Body of pancreas (tissue), 4 donors: ENCODE measurements at regions not wholly inside any gene's neighbourhood (a gene's known extent, or its start where the extent isn't known, plus 50 kb on each side); places are given as distances from the start of the nearest gene placed in this dataset.

Experiments
- ATAC-seq: fragments of 150-250 bp; one replicate; pipeline ENCODE4 v1.9.1; 2016
- DNase-seq, 4 donors: peaks; one replicate each; pipeline ENCODE4 v3.0.0-alpha.2; 2019
- H3K27ac ChIP-seq, 4 donors: fragments of 200-600 bp; sonication (generic); 1 replicate in 3 of 4; 2 replicates in 1 of 4; pipeline versions ENCODE4 v1.5.1 to v1.6.1; 2016 to 2019; ENCODE audit warnings: mild to moderate bottlenecking in 1 of 4, mixed read lengths in 1 of 4, moderate library complexity in 1 of 4
- H3K27me3 ChIP-seq, 2 donors: fragments of 200-600 bp; sonication (generic); one replicate each; pipeline ENCODE4 v1.6.0; 2016; ENCODE audit warnings: mild to moderate bottlenecking in 1 of 2
- H3K36me3 ChIP-seq, 2 donors: fragments of 200-600 bp; sonication (generic); replicated peaks in 1 of 2; 2 replicates each; pipeline ENCODE4 v1.5.1; 2016; ENCODE audit warnings: low read depth in 2 of 2; ENCODE audit not compliant: insufficient read depth in 1 of 2
- H3K4me1 ChIP-seq: fragments of 200-600 bp; sonication (generic); one replicate; pipeline ENCODE4 v1.6.0; 2016
- H3K4me3 ChIP-seq, 2 donors: fragments of 200-600 bp; sonication (generic); 1 replicate in 1 of 2; 2 replicates in 1 of 2; pipeline ENCODE4 v1.5.1; 2016 to 2019
- H3K9me3 ChIP-seq, 3 donors: fragments of 200-600 bp; sonication (generic); 1 replicate in 2 of 3; 2 replicates in 1 of 3; pipeline ENCODE4 v1.5.1; 2016
- POLR2A ChIP-seq, 3 donors: fragments of 450-650 bp; IDR thresholded peaks; one replicate each; pipeline ENCODE4 v1.6.1; 2016; ENCODE audit warnings: antibody characterized with exemption in 3 of 3, mild to moderate bottlenecking in 2 of 3
- WGBS, 2 donors: methylation state at CpG; one replicate each; pipeline ENCODE4 v1.1.5; 2017; 5-methylcytosine and 5-hydroxymethylcytosine counted together
- intact Hi-C: fragments of 100-400 bp; cut with DNase I; formaldehyde crosslinking; loops from one replicate; pipeline ENCODE4 v1.15.1; 2023
- TF ChIP-seq, protein P1 (sequence below), 7 experiments: fragments of 450-650 bp in 4 of 7; fragments of 200-600 bp in 3 of 7; sonication (generic) in 3 of 7; IDR thresholded peaks; one replicate each; pipeline ENCODE4 v1.5.1; 2016 to 2019; ENCODE audit warnings: antibody characterized with exemption in 7 of 7

DNA sequence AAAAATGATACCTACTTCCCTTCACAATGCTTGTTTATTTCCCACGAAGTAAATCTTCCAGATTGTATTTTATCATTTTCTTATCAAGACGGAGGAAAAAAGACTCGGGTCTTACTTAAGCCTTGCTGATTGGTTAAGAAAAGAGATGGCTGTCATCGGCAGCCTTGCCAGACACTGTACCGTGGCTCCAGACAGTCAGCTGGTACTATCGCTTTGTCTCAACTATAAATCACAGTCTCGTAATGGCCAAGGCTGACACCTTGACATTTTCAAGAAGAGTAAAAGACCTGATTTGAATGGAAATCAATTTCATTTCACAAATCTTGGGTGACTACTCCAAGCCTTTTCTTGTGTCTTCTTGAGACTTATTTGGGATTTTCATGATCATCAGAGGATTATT lies 868.0 kb downstream of the USP25 start:
- no peak for ATAC-seq
- H3K27ac ChIP-seq, result no peak overlapping the region
- no peaks in the 10 kb centered on the region for H3K4me1 ChIP-seq

GRCh38 chr21:16605597-16605996 lies 875.8 kb downstream of the USP25 start:
- H3K36me3 ChIP-seq, result no peaks in the 10 kb centered on the region
- intact Hi-C loops, result no loop called here
- H3K9me3 ChIP-seq, result no peaks in the 10 kb centered on the region
- 21 to 23% methylated on average over 5 of the region's 5 CpGs for WGBS, 2 donors
- TF ChIP-seq, protein P1, sequence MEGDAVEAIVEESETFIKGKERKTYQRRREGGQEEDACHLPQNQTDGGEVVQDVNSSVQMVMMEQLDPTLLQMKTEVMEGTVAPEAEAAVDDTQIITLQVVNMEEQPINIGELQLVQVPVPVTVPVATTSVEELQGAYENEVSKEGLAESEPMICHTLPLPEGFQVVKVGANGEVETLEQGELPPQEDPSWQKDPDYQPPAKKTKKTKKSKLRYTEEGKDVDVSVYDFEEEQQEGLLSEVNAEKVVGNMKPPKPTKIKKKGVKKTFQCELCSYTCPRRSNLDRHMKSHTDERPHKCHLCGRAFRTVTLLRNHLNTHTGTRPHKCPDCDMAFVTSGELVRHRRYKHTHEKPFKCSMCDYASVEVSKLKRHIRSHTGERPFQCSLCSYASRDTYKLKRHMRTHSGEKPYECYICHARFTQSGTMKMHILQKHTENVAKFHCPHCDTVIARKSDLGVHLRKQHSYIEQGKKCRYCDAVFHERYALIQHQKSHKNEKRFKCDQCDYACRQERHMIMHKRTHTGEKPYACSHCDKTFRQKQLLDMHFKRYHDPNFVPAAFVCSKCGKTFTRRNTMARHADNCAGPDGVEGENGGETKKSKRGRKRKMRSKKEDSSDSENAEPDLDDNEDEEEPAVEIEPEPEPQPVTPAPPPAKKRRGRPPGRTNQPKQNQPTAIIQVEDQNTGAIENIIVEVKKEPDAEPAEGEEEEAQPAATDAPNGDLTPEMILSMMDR (IDR thresholded peaks at IDR 0.05), result no peak
- no peak for TF ChIP-seq POLR2A (IDR thresholded peaks at IDR 0.05)
- peaks cover 4% of the 10 kb centered on the region for H3K4me1 ChIP-seq
- H3K27ac ChIP-seq, result no peak overlapping the region
- H3K27me3 ChIP-seq, result no peaks in the 10 kb centered on the region
- H3K4me3 ChIP-seq, result no peak overlapping the region
- ATAC-seq (peak; percentile 64), DNase-seq (peak in 1 of 4 donors; percentile 7)

More for the DNA sequence above, 868.0 kb downstream of the USP25 start:
- Histone ChIP-seq H3K4me3 (no peak overlapping the region), H3K36me3 (no peaks in the 10 kb centered on the region), H3K9me3 (no peaks in the 10 kb centered on the region), H3K27me3 (no peaks in the 10 kb centered on the region)
- 62 to 66% methylated on average over 7 of the region's 7 CpGs for WGBS, 2 donors
- TF ChIP-seq, protein P1 (IDR thresholded peaks at IDR 0.05), result no peak
- no peak for TF ChIP-seq POLR2A (IDR thresholded peaks at IDR 0.05)
- intact Hi-C loops, result no loop called here
- no peak for DNase-seq

GRCh38 chr21:16606271-16606670 lies 876.5 kb downstream of the USP25 start:
- Histone ChIP-seq H3K27me3 (no peaks in the 10 kb centered on the region), H3K4me1 (peaks cover 4% of the 10 kb centered on the region), H3K4me3 (no peak overlapping the region), H3K9me3 (no peaks in the 10 kb centered on the region), H3K27ac (no peak overlapping the region), H3K36me3 (no peaks in the 10 kb centered on the region)
- intact Hi-C loops, result no loop called here
- no peak for DNase-seq
- no peak for ATAC-seq
- TF ChIP-seq, protein P1 (IDR thresholded peaks at IDR 0.05), result no peak
- no peak for TF ChIP-seq POLR2A (IDR thresholded peaks at IDR 0.05)
- WGBS, 2 donors, result 77 to 82% methylated on average over 1 of the region's 1 CpG

- TF ChIP-seq POLR2A (IDR thresholded peaks at IDR 0.05), result no peak
- TF ChIP-seq, protein P1 (IDR thresholded peaks at IDR 0.05), result peak in 2 of 7 experiments; percentile 9 to 11
- no peaks in the 10 kb centered on the region for H3K27me3 ChIP-seq
- DNase-seq (no peak), ATAC-seq (no peak)
- no peaks in the 10 kb centered on the region for H3K36me3 ChIP-seq
- H3K4me3 ChIP-seq, result no peak overlapping the region
- no peaks in the 10 kb centered on the region for H3K9me3 ChIP-seq
- intact Hi-C loops, result no loop called here
- WGBS, 2 donors, result 89 to 90% methylated on average over 3 of the region's 3 CpGs
- no peak overlapping the region for H3K27ac ChIP-seq
- peaks cover 4% of the 10 kb centered on the region for H3K4me1 ChIP-seq
These were observed 878.5 kb downstream of the USP25 start for GRCh38 chr21:16608209-16608830.

DNA sequence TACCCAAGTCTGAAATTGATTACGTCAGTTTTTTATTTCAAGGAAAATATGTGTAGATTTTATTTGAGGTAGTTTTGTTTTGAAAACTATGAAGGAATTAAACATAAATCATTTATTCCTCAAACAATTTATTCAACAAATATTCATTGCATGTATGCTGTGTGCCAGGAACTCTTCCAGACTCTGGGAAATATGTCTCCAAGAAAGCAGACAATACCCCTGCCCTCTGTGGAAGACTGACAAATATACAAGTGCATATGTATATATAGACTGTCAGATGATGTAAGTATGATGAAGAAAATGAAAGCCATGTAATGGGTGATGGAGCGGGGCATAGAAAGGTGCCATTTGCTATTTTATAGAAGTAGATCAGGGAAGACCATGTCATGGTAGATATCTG lies 889.5 kb downstream of the USP25 start:
- no peak for DNase-seq
- Histone ChIP-seq H3K4me3 (no peak overlapping the region), H3K4me1 (no peaks in the 10 kb centered on the region), H3K36me3 (no peaks in the 10 kb centered on the region), H3K27ac (no peak overlapping the region), H3K27me3 (no peaks in the 10 kb centered on the region), H3K9me3 (no peaks in the 10 kb centered on the region)
- ATAC-seq, result no peak
- 63 to 64% methylated on average over 2 of the region's 2 CpGs for WGBS, 2 donors
- intact Hi-C loops, result no loop called here
- TF ChIP-seq, protein P1 (IDR thresholded peaks at IDR 0.05), result no peak
- TF ChIP-seq POLR2A (IDR thresholded peaks at IDR 0.05), result no peak
